Esophagus muscularis mucosa (tissue), 4 donors: ENCODE measurements at regions not wholly inside any gene's neighbourhood (a gene's known extent, or its start where the extent isn't known, plus 50 kb on each side); places are given as distances from the start of the nearest gene placed in this dataset.

Source experiments
- DNase-seq: peaks from one replicate; pipeline ENCODE4 v3.0.0-alpha.2; 2017; ENCODE audit errors: extremely low spot score
- H3K27ac ChIP-seq, 4 donors: fragments of 200-600 bp; sonication (generic); replicated peaks in 1 of 4; 1 replicate in 3 of 4; 2 replicates in 1 of 4; pipeline ENCODE4 v1.5.1; 2016 to 2019; ENCODE audit warnings: mild to moderate bottlenecking in 1 of 4
- H3K27me3 ChIP-seq, 4 donors: fragments of 200-600 bp; sonication (generic); one replicate each; pipeline versions ENCODE4 v1.5.1 to v1.6.0; 2016 to 2019
- H3K36me3 ChIP-seq, 4 donors: fragments of 200-600 bp; sonication (generic); one replicate each; pipeline ENCODE4 v1.5.1; 2016 to 2019
- H3K4me1 ChIP-seq, 4 donors: fragments of 200-600 bp; sonication (generic); one replicate each; pipeline ENCODE4 v1.5.1; 2016 to 2019
- H3K4me3 ChIP-seq, 4 donors: fragments of 200-600 bp; sonication (generic); 1 replicate in 2 of 4; 2 replicates in 2 of 4; pipeline ENCODE4 v1.5.1; 2016 to 2019; ENCODE audit warnings: mild to moderate bottlenecking in 4 of 4, moderate library complexity in 1 of 4
- H3K9me3 ChIP-seq, 4 donors: fragments of 200-600 bp; sonication (generic); 1 replicate in 3 of 4; 2 replicates in 1 of 4; pipeline ENCODE4 v1.5.1; 2016 to 2019
- CTCF ChIP-seq, 3 experiments: fragments of 200-600 bp in 2 of 3; fragments of 450-650 bp in 1 of 3; sonication (generic) in 2 of 3; IDR thresholded peaks; one replicate each; pipeline ENCODE4 v1.5.1; 2017 to 2019; ENCODE audit warnings: antibody characterized with exemption in 3 of 3, mild to moderate bottlenecking in 2 of 3, moderate library complexity in 1 of 3
- EP300 ChIP-seq: sonication (generic); formaldehyde crosslinking; IDR thresholded peaks from one replicate; pipeline ENCODE4 v1.6.1; 2017; ENCODE audit warnings: antibody characterized with exemption
- POLR2A ChIP-seq: fragments of 450-650 bp; IDR thresholded peaks from one replicate; pipeline ENCODE4 v1.6.1; 2017; ENCODE audit warnings: antibody characterized with exemption, moderate library complexity, mild to moderate bottlenecking, low read depth
- POLR2AphosphoS5 ChIP-seq, 2 donors: sonication (generic); formaldehyde crosslinking; IDR thresholded peaks; one replicate each; pipeline ENCODE4 v1.6.1; 2017; ENCODE audit warnings: antibody characterized with exemption in 2 of 2
- WGBS: methylation state at CpG from one replicate; pipeline ENCODE4 v1.1.5; 2018; 5-methylcytosine and 5-hydroxymethylcytosine counted together
- intact Hi-C: fragments of 100-400 bp; cut with DNase I; formaldehyde crosslinking; loops from one replicate; pipeline ENCODE4 v1.15.1; 2023

DNA sequence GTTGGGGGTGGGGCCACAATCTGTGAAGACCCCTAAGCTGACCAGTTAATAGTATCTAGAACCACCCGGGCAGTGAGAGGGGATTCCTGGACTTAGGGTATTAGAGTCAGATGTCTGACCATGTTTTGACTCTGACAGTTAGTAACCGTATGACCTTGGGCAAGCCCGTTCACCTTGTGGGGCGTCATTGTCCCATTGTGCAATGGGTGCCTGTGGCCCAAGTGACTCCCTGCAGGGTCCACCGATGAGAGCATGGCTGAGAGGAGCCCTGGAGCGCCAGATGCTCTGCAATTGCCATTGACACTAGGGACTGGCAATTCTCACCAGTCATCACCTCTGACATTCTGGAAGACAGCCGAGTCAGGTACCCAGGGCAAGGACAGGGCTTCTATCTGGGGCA, 225.9 kb upstream of the CSF3R start:
- no peak for DNase-seq
- H3K9me3 ChIP-seq, result no peaks in the 10 kb centered on the region
- 85% methylated on average over 3 of the region's 7 CpGs for WGBS
- no peaks in the 10 kb centered on the region for H3K36me3 ChIP-seq
- no peak overlapping the region for H3K4me3 ChIP-seq
- H3K4me1 ChIP-seq, result peaks cover 0 to 6% (median 0%) of the 10 kb centered on the region in 4 donors
- no peak overlapping the region for H3K27ac ChIP-seq
- intact Hi-C loops, result no loop called here
- no peak for TF ChIP-seq EP300
- no peak for TF ChIP-seq POLR2AphosphoS5 (IDR thresholded peaks at IDR 0.05)
- no peak for TF ChIP-seq POLR2A
- TF ChIP-seq CTCF (IDR thresholded peaks at IDR 0.05), result no peak
- H3K27me3 ChIP-seq, result peaks cover 0 to 88% (median 6%) of the 10 kb centered on the region in 4 donors

DNA sequence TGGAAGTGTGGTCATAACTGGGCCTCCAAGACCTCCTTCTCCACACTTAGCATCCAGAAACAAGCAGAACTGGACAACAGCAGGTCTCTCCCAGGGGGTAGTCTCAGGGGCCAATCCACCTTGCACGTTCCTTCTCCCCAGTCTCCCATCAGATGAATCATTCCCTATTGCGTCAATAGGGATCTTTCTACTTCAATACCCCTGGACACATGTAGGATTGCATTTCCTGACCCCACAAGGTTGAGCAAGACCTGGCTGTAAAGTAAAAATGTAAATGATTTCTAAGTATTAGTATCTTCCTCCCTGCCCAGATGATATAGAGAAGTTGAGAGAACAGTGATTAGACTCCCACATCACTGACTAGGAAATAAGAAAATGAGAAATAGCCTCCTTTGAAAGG, 224.5 kb upstream of the CSF3R start:
- WGBS, result 72% methylated on average over 2 of the region's 2 CpGs
- Histone ChIP-seq H3K4me1 (peaks cover 0 to 7% (median 0%) of the 10 kb centered on the region in 4 donors), H3K27ac (no peak overlapping the region), H3K27me3 (peaks cover 0 to 83% (median 6%) of the 10 kb centered on the region in 4 donors), H3K36me3 (no peaks in the 10 kb centered on the region), H3K9me3 (no peaks in the 10 kb centered on the region), H3K4me3 (no peak overlapping the region)
- intact Hi-C loops, result no loop called here
- no peak for DNase-seq
- no peak for TF ChIP-seq POLR2AphosphoS5 (IDR thresholded peaks at IDR 0.05)
- no peak for TF ChIP-seq POLR2A
- no peak for TF ChIP-seq CTCF (IDR thresholded peaks at IDR 0.05)
- no peak for TF ChIP-seq EP300

DNA sequence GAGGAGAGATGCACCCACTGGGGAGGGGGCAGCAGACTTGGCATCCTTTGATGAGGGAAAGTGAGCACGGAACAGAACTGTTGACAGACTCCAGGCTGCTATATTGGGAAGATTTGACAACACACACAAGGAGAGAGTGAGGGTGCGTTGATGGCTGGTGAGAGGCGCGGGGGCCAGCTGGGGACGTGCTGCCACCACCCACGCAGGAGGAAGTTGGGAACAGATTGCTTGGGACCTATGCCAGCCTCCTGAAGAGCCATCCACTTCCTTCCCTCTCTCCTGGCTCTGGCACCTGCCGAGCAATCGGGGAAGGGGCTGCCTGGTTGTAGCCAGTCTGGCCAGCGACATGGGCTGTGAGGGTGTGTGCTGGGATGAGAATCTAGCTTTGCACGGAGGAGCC, 223.7 kb upstream of the CSF3R start:
- no peak for DNase-seq
- Histone ChIP-seq H3K4me1 (peaks cover 0 to 7% (median 0%) of the 10 kb centered on the region in 4 donors), H3K9me3 (no peaks in the 10 kb centered on the region), H3K27me3 (peaks cover 0 to 75% (median 6%) of the 10 kb centered on the region in 4 donors), H3K4me3 (no peak overlapping the region), H3K27ac (no peak overlapping the region), H3K36me3 (no peaks in the 10 kb centered on the region)
- WGBS, result 51% methylated on average over 3 of the region's 10 CpGs
- TF ChIP-seq EP300 (no peak), POLR2AphosphoS5 (IDR thresholded peaks at IDR 0.05) (no peak), CTCF (IDR thresholded peaks at IDR 0.05) (no peak), POLR2A (no peak)
- intact Hi-C loops, result no loop called here

DNA sequence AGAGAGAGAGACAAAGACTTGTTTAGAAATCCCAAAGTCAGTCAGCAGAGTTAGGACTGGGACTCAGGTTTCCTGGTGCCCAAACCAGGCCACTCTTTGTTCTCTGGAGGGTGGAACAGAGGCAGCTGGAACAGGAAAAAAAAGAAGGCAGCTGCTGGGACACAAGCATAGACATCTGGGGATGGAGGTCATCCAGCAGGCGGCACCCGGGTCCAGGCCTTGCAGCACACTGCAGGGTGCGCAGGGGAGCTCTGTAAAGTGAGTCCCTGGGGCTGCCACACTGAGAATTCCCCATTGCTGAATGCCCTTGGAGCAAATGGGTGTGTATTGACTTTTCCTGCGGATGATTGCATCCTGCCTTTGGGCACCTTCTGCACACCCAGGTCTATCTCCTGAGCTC, 222.9 kb upstream of the CSF3R start:
- intact Hi-C loops, result no loop called here

More for the DNA sequence above, 222.9 kb upstream of the CSF3R start:
- H3K27ac ChIP-seq, result no peak overlapping the region
- 43% methylated on average over 4 of the region's 4 CpGs for WGBS
- TF ChIP-seq CTCF (IDR thresholded peaks at IDR 0.05) (no peak), EP300 (no peak), POLR2A (no peak), POLR2AphosphoS5 (IDR thresholded peaks at IDR 0.05) (no peak)
- peaks cover 0 to 74% (median 6%) of the 10 kb centered on the region in 4 donors for H3K27me3 ChIP-seq
- DNase-seq, result no peak
- H3K9me3 ChIP-seq, result no peaks in the 10 kb centered on the region
- H3K4me1 ChIP-seq, result peaks cover 0 to 7% (median 0%) of the 10 kb centered on the region in 4 donors
- no peak overlapping the region for H3K4me3 ChIP-seq
- H3K36me3 ChIP-seq, result no peaks in the 10 kb centered on the region
